Neural cell (in vitro differentiated cells): ENCODE measurements at regions not wholly inside any gene's neighbourhood (a gene's known extent, or its start where the extent isn't known, plus 50 kb on each side); places are given as distances from the start of the nearest gene placed in this dataset.

Source experiments
- H2AFZ ChIP-seq: fragments of 200-600, 300-800 bp; sonication (generic), shearing (Covaris generic); 2 replicates; pipeline ENCODE4 v1.6.0; 2014; ENCODE audit warnings: low read depth, mild to moderate bottlenecking, antibody characterized with exemption, low read length, moderate library complexity
- H3F3A ChIP-seq: fragments of 200-600 bp; shearing (Covaris generic); 2 replicates; pipeline ENCODE4 v1.6.1; 2016; ENCODE audit warnings: mild to moderate bottlenecking, moderate library complexity, mixed read lengths, antibody characterized with exemption, low read length; ENCODE audit not compliant: insufficient read depth, poor library complexity, severe bottlenecking
- H3K27ac ChIP-seq: fragments of 200-600, 300-800 bp; sonication (generic), shearing (Covaris generic); 2 replicates; pipeline ENCODE4 v1.5.1; 2014; ENCODE audit warnings: mild to moderate bottlenecking, low read length, moderate library complexity
- H3K27me3 ChIP-seq: fragments of 300-800, 200-600 bp; sonication (generic), shearing (Covaris generic); 2 replicates; pipeline ENCODE4 v1.6.0; 2014; ENCODE audit warnings: mild to moderate bottlenecking, low read depth, low read length, moderate library complexity; ENCODE audit not compliant: insufficient read depth
- H3K36me3 ChIP-seq: fragments of 300-800, 200-600 bp; sonication (generic), shearing (Covaris generic); 2 replicates; pipeline ENCODE4 v1.5.1; 2014; ENCODE audit warnings: mild to moderate bottlenecking, antibody characterized with exemption, low read length, moderate library complexity; ENCODE audit not compliant: insufficient read depth
- H3K4me2 ChIP-seq: fragments of 300-800, 200-600 bp; sonication (generic), shearing (Covaris generic); 2 replicates; pipeline ENCODE4 v1.6.0; 2014; ENCODE audit warnings: mild to moderate bottlenecking, low read length
- H3K4me3 ChIP-seq: fragments of 300-800, 200-600 bp; sonication (generic), shearing (Covaris generic); 2 replicates; pipeline ENCODE4 v1.5.1; 2014; ENCODE audit warnings: mild to moderate bottlenecking, low read length, moderate library complexity
- H3K79me2 ChIP-seq: fragments of 200-600 bp; shearing (Covaris generic); replicated peaks from 2 replicates; pipeline ENCODE4 v1.6.0; 2014; ENCODE audit warnings: mild to moderate bottlenecking, low read length, moderate library complexity; ENCODE audit not compliant: insufficient read depth
- H3K9ac ChIP-seq: fragments of 300-800, 200-600 bp; sonication (generic), shearing (Covaris generic); 2 replicates; pipeline ENCODE4 v1.6.1; 2016; ENCODE audit warnings: mild to moderate bottlenecking, low read length, mixed read lengths
- H3K9me2 ChIP-seq: fragments of 200-600 bp; shearing (Covaris generic); 2 replicates; pipeline ENCODE4 v1.6.1; 2016; ENCODE audit warnings: mild to moderate bottlenecking, low read length, mixed read lengths; ENCODE audit not compliant: insufficient read depth
- H3K9me3 ChIP-seq: fragments of 200-600, 300-800 bp; sonication (generic), shearing (Covaris generic); 2 replicates; pipeline ENCODE4 v1.6.1; 2016; ENCODE audit warnings: mild to moderate bottlenecking, mixed run types, low read length, moderate library complexity, mixed read lengths
- H4K20me1 ChIP-seq: fragments of 200-600 bp; shearing (Covaris generic); 2 replicates; pipeline ENCODE4 v1.6.1; 2016; ENCODE audit warnings: mild to moderate bottlenecking, mixed run types; ENCODE audit not compliant: insufficient read depth
- EP300 ChIP-seq: fragments of 450-650 bp; conservative IDR thresholded peaks from 2 replicates; pipeline ENCODE4 v1.6.1; 2014; ENCODE audit warnings: antibody characterized with exemption, mild to moderate bottlenecking, moderate library complexity; ENCODE audit not compliant: poor library complexity, severe bottlenecking
- EZH2 ChIP-seq: fragments of 200-600, 300-800 bp; shearing (Covaris generic), sonication (generic); IDR thresholded peaks from 2 replicates; pipeline ENCODE4 v1.6.1; 2014; ENCODE audit warnings: antibody characterized with exemption, low read length, borderline replicate concordance, mild to moderate bottlenecking; ENCODE audit not compliant: insufficient read depth, poor library complexity, severe bottlenecking
- MXI1 ChIP-seq: fragments of 450-650 bp; conservative IDR thresholded peaks from 2 replicates; pipeline ENCODE4 v1.6.1; 2014; ENCODE audit warnings: antibody characterized with exemption, mild to moderate bottlenecking; ENCODE audit not compliant: poor library complexity, severe bottlenecking
- POLR2AphosphoS5 ChIP-seq: IDR thresholded peaks from 2 replicates; pipeline ENCODE4 v1.6.1; 2012
- RAD21 ChIP-seq: fragments of 450-650 bp; conservative IDR thresholded peaks from 2 replicates; pipeline ENCODE4 v1.6.1; 2014; ENCODE audit warnings: antibody characterized with exemption, mild to moderate bottlenecking, moderate library complexity
- SMC3 ChIP-seq: fragments of 450-650 bp; conservative IDR thresholded peaks from 2 replicates; pipeline ENCODE4 v1.6.1; 2014; ENCODE audit warnings: antibody characterized with exemption, mild to moderate bottlenecking, moderate library complexity; ENCODE audit not compliant: poor library complexity
- TAF1 ChIP-seq: IDR thresholded peaks from 2 replicates; pipeline ENCODE4 v1.6.1; 2012; ENCODE audit warnings: low read depth
- TF ChIP-seq, protein P1 (sequence below): fragments of 450-650 bp; IDR thresholded peaks from 2 replicates; pipeline ENCODE4 v1.5.1; 2014; ENCODE audit warnings: antibody characterized with exemption, mild to moderate bottlenecking, moderate library complexity; ENCODE audit not compliant: poor library complexity, severe bottlenecking
- TF ChIP-seq, protein P2 (sequence below): IDR thresholded peaks from 2 replicates; pipeline ENCODE4 v1.6.1; 2012; ENCODE audit warnings: borderline replicate concordance

DNA sequence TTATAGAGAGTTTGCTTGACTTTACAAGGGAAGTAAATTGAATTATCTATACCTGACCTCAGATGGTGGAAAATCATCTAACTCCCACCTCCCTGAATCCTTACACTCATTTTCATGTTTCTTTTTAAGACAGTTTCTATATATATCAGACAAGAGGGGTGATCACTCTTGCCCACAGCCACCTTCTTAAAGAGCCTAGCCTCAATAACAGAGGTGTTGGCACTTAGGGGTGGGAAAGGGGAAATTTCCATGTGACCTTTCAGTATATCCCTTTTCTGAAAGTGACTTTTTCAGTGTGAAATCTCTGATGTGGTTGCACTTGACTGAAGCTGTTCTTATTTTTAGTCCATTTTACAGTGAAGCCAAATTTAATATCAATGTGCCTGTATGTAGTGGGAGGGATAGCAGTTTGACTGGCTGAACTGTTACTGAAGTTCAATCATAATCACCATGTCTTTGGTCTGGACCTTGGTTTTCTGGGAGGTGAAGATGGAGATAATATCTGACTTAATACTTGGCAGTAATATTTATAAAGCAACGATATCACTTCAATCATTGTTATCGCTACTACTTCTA lies 141.3 kb downstream of the MAP3K7 start:
- Histone ChIP-seq H3K36me3 (no peaks in the 10 kb centered on the region), H3K4me3 (no peak overlapping the region), H2AFZ (no peak overlapping the region), H3K9me3 (no peaks in the 10 kb centered on the region), H3K9ac (no peak overlapping the region), H3F3A (no peaks in the 10 kb centered on the region), H3K27me3 (no peaks in the 10 kb centered on the region), H4K20me1 (no peaks in the 10 kb centered on the region), H3K4me2 (no peak overlapping the region), H3K9me2 (no peaks in the 10 kb centered on the region), H3K79me2 (no peaks in the 10 kb centered on the region), H3K27ac (no peak overlapping the region)
- TF ChIP-seq EZH2 = no peak
- TF ChIP-seq, protein P1, sequence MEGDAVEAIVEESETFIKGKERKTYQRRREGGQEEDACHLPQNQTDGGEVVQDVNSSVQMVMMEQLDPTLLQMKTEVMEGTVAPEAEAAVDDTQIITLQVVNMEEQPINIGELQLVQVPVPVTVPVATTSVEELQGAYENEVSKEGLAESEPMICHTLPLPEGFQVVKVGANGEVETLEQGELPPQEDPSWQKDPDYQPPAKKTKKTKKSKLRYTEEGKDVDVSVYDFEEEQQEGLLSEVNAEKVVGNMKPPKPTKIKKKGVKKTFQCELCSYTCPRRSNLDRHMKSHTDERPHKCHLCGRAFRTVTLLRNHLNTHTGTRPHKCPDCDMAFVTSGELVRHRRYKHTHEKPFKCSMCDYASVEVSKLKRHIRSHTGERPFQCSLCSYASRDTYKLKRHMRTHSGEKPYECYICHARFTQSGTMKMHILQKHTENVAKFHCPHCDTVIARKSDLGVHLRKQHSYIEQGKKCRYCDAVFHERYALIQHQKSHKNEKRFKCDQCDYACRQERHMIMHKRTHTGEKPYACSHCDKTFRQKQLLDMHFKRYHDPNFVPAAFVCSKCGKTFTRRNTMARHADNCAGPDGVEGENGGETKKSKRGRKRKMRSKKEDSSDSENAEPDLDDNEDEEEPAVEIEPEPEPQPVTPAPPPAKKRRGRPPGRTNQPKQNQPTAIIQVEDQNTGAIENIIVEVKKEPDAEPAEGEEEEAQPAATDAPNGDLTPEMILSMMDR = no peak
- TF ChIP-seq SMC3 = no peak
- no peak for TF ChIP-seq MXI1
- TF ChIP-seq RAD21 = no peak
- TF ChIP-seq, protein P2, sequence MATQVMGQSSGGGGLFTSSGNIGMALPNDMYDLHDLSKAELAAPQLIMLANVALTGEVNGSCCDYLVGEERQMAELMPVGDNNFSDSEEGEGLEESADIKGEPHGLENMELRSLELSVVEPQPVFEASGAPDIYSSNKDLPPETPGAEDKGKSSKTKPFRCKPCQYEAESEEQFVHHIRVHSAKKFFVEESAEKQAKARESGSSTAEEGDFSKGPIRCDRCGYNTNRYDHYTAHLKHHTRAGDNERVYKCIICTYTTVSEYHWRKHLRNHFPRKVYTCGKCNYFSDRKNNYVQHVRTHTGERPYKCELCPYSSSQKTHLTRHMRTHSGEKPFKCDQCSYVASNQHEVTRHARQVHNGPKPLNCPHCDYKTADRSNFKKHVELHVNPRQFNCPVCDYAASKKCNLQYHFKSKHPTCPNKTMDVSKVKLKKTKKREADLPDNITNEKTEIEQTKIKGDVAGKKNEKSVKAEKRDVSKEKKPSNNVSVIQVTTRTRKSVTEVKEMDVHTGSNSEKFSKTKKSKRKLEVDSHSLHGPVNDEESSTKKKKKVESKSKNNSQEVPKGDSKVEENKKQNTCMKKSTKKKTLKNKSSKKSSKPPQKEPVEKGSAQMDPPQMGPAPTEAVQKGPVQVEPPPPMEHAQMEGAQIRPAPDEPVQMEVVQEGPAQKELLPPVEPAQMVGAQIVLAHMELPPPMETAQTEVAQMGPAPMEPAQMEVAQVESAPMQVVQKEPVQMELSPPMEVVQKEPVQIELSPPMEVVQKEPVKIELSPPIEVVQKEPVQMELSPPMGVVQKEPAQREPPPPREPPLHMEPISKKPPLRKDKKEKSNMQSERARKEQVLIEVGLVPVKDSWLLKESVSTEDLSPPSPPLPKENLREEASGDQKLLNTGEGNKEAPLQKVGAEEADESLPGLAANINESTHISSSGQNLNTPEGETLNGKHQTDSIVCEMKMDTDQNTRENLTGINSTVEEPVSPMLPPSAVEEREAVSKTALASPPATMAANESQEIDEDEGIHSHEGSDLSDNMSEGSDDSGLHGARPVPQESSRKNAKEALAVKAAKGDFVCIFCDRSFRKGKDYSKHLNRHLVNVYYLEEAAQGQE = no peak
- no peak for TF ChIP-seq POLR2AphosphoS5
- no peak for TF ChIP-seq TAF1
- no peak for TF ChIP-seq EP300

DNA sequence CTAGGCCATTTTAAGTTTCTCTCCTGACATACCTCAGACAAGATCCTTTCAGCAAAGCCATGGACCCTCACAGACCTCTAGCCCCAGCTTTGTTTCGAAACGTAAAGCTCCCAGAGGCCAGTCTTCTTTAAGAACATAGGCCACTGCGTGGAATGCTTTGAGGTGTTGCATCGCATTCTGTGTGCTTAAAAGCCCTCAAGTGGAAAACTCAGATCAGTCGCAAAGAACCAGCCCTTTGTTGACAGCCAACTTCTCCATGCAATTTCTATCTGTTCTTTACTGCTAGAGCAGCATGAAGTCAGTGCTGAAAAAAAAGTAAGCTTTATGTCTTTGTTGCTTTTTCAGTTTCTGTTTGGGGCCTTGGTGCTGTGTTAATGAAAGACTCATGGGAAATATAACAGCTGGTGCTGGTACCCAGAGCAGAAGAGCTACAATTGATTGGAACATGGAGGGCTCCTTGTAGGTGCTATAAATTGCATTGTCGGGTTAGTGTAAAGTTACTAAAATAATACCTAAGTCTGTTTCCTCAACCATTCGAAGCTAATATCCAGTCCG lies 142.6 kb downstream of the MAP3K7 start:
- H3K27ac ChIP-seq = no peak overlapping the region
- no peaks in the 10 kb centered on the region for H3K36me3 ChIP-seq

More for the DNA sequence above, 142.6 kb downstream of the MAP3K7 start:
- Histone ChIP-seq H3K4me3 (no peak overlapping the region), H3K27me3 (no peaks in the 10 kb centered on the region), H3F3A (no peaks in the 10 kb centered on the region), H3K9ac (no peak overlapping the region), H3K4me2 (no peak overlapping the region), H3K9me3 (no peaks in the 10 kb centered on the region), H4K20me1 (no peaks in the 10 kb centered on the region), H3K79me2 (no peaks in the 10 kb centered on the region), H3K9me2 (no peaks in the 10 kb centered on the region), H2AFZ (no peak overlapping the region)
- TF ChIP-seq, protein P1 = no peak
